HEK293 (cell line): ENCODE measurements at regions not wholly inside any gene's neighbourhood (a gene's known extent, or its start where the extent isn't known, plus 50 kb on each side); places are given as distances from the start of the nearest gene placed in this dataset.

Experiments used
- CTCF ChIA-PET: fragments of 350-600 bp; formaldehyde crosslinking; extraction: SDS; loops from one replicate; lab custom pipeline; 2021; ENCODE audit warnings: antibody characterized with exemption; lab: Yijun Ruan, JAX
- POLR2A ChIA-PET: fragments of 300-600 bp; formaldehyde crosslinking; extraction: SDS; loops from one replicate; lab custom pipeline; 2020; ENCODE audit warnings: antibody characterized with exemption, inconsistent platforms; lab: Yijun Ruan, JAX
- H3K27ac ChIP-seq: fragments of 200-500 bp; sonication (Bioruptor generic); 2 replicates; pipeline ENCODE4 v1.5.1; 2014; ENCODE audit warnings: low read depth, low read length, control low read depth, inconsistent platforms; ENCODE audit errors: extremely low read depth
- H3K36me3 ChIP-seq, 2 experiments: fragments of 200-500 bp in 1 of 2; sonication (Bioruptor generic) in 1 of 2; 1 replicate in 1 of 2; 2 replicates in 1 of 2; pipeline ENCODE4 v1.5.1; 2014 to 2017; ENCODE audit warnings: inconsistent platforms in 2 of 2, low read length in 2 of 2; ENCODE audit not compliant: control insufficient read depth in 2 of 2, insufficient read depth in 1 of 2
- H3K4me1 ChIP-seq: fragments of 200-500 bp; sonication (Bioruptor generic); 2 replicates; pipeline ENCODE4 v1.5.1; 2014; ENCODE audit warnings: mild to moderate bottlenecking, low read length, inconsistent platforms; ENCODE audit not compliant: control insufficient read depth, insufficient read depth
- H3K4me3 ChIP-seq: 2 replicates; pipeline ENCODE4 v1.5.1; 2011; ENCODE audit warnings: low read depth, mild to moderate bottlenecking, control low read depth, low read length, moderate library complexity
- H3K9me3 ChIP-seq: fragments of 200-500 bp; sonication (Bioruptor generic); 2 replicates; pipeline ENCODE4 v1.5.1; 2014; ENCODE audit warnings: low read depth, low read length, inconsistent platforms; ENCODE audit not compliant: control insufficient read depth, insufficient read depth
- GLIS1 ChIP-seq: fragments of 450-650 bp; formaldehyde crosslinking; IDR thresholded peaks from 2 replicates; pipeline ENCODE4 v1.5.1; 2016; ENCODE audit warnings: missing biosample characterization, missing genetic modification characterization
- IKZF3 ChIP-seq: fragments of 450-650 bp; IDR thresholded peaks from 2 replicates; pipeline ENCODE4 v1.5.0; 2018; ENCODE audit warnings: missing biosample characterization, mild to moderate bottlenecking, missing genetic modification characterization, moderate library complexity
- KLF16 ChIP-seq: fragments of 450-650 bp; formaldehyde crosslinking; IDR thresholded peaks from 2 replicates; pipeline ENCODE4 v1.5.1; 2017; ENCODE audit warnings: missing biosample characterization, missing genetic modification characterization
- KLF9 ChIP-seq: fragments of 450-650 bp; formaldehyde crosslinking; IDR thresholded peaks from 2 replicates; pipeline ENCODE4 v1.5.1; 2016; ENCODE audit warnings: missing biosample characterization, missing genetic modification characterization, low read depth
- TCF7L2 ChIP-seq: IDR thresholded peaks from 2 replicates; pipeline ENCODE4 v1.6.1; 2011; ENCODE audit warnings: low read depth, mild to moderate bottlenecking, inconsistent platforms, low read length, moderate library complexity, borderline replicate concordance
- YY1 ChIP-seq: fragments of 450-650 bp; formaldehyde crosslinking; IDR thresholded peaks from 2 replicates; pipeline ENCODE4 v1.5.1; 2018; ENCODE audit warnings: missing biosample characterization, missing genetic modification characterization
- ZBTB21 ChIP-seq: fragments of 450-650 bp; formaldehyde crosslinking; IDR thresholded peaks from 2 replicates; pipeline ENCODE4 v1.5.1; 2017; ENCODE audit warnings: missing biosample characterization, missing genetic modification characterization
- ZIC2 ChIP-seq: fragments of 450-650 bp; formaldehyde crosslinking; IDR thresholded peaks from 2 replicates; pipeline ENCODE4 v1.5.1; 2016; ENCODE audit warnings: missing biosample characterization, missing genetic modification characterization
- ZNF112 ChIP-seq: fragments of 450-650 bp; formaldehyde crosslinking; IDR thresholded peaks from 2 replicates; pipeline ENCODE4 v1.5.0; 2017; ENCODE audit warnings: missing biosample characterization, missing genetic modification characterization
- ZNF114 ChIP-seq: fragments of 450-650 bp; formaldehyde crosslinking; IDR thresholded peaks from 2 replicates; pipeline ENCODE4 v1.5.0; 2017; ENCODE audit warnings: missing biosample characterization, missing genetic modification characterization
- ZNF146 ChIP-seq: fragments of 450-650 bp; formaldehyde crosslinking; IDR thresholded peaks from 2 replicates; pipeline ENCODE4 v1.5.1; 2016; ENCODE audit warnings: missing biosample characterization, missing genetic modification characterization
- ZNF16 ChIP-seq: fragments of 450-650 bp; formaldehyde crosslinking; IDR thresholded peaks from 2 replicates; pipeline ENCODE4 v1.5.1; 2016; ENCODE audit warnings: low read depth, missing biosample characterization, missing genetic modification characterization
- ZNF184 ChIP-seq: fragments of 450-650 bp; IDR thresholded peaks from 2 replicates; pipeline ENCODE4 v1.5.1; 2018; ENCODE audit warnings: missing biosample characterization, mild to moderate bottlenecking, missing genetic modification characterization
- ZNF274 ChIP-seq, 2 experiments: fragments of 200-500 bp in 1 of 2; fragments of 450-650 bp in 1 of 2; sonication (Bioruptor generic) in 1 of 2; formaldehyde crosslinking in 1 of 2; IDR thresholded peaks; 2 replicates each; pipeline versions ENCODE4 v1.5.1 to v1.6.1; 2014 to 2016; ENCODE audit warnings: borderline replicate concordance in 1 of 2, inconsistent platforms in 1 of 2, low read length in 1 of 2, missing biosample characterization in 1 of 2, missing genetic modification characterization in 1 of 2
- ZNF292 ChIP-seq: fragments of 450-650 bp; formaldehyde crosslinking; IDR thresholded peaks from 2 replicates; pipeline ENCODE4 v1.5.1; 2016; ENCODE audit warnings: low read depth, missing biosample characterization, missing genetic modification characterization, borderline replicate concordance
- ZNF324 ChIP-seq: fragments of 450-650 bp; formaldehyde crosslinking; IDR thresholded peaks from 2 replicates; pipeline ENCODE4 v1.5.1; 2016; ENCODE audit warnings: missing biosample characterization, missing genetic modification characterization
- ZNF433 ChIP-seq: fragments of 450-650 bp; formaldehyde crosslinking; IDR thresholded peaks from 2 replicates; pipeline ENCODE4 v1.5.1; 2016; ENCODE audit warnings: missing biosample characterization, missing genetic modification characterization, low read depth
- ZNF514 ChIP-seq: fragments of 450-650 bp; formaldehyde crosslinking; IDR thresholded peaks from 2 replicates; pipeline ENCODE4 v1.5.1; 2016; ENCODE audit warnings: missing biosample characterization, missing genetic modification characterization
- ZNF558 ChIP-seq: fragments of 450-650 bp; formaldehyde crosslinking; IDR thresholded peaks from 2 replicates; pipeline ENCODE4 v1.5.1; 2016; ENCODE audit warnings: missing biosample characterization, missing genetic modification characterization
- ZNF660 ChIP-seq: fragments of 450-650 bp; IDR thresholded peaks from 2 replicates; pipeline ENCODE4 v1.5.1; 2018; ENCODE audit warnings: missing biosample characterization, mild to moderate bottlenecking, missing genetic modification characterization
- ZNF701 ChIP-seq: fragments of 450-650 bp; formaldehyde crosslinking; IDR thresholded peaks from 2 replicates; pipeline ENCODE4 v1.5.1; 2016; ENCODE audit warnings: missing biosample characterization, missing genetic modification characterization
- ZNF768 ChIP-seq: fragments of 450-650 bp; formaldehyde crosslinking; IDR thresholded peaks from 2 replicates; pipeline ENCODE4 v1.5.1; 2018; ENCODE audit warnings: missing biosample characterization, mild to moderate bottlenecking, missing genetic modification characterization
- ZNF791 ChIP-seq: fragments of 450-650 bp; formaldehyde crosslinking; IDR thresholded peaks from 2 replicates; pipeline ENCODE4 v1.5.1; 2016; ENCODE audit warnings: missing biosample characterization, missing genetic modification characterization
- ZXDB ChIP-seq: fragments of 450-650 bp; formaldehyde crosslinking; IDR thresholded peaks from 2 replicates; pipeline ENCODE4 v1.5.1; 2016; ENCODE audit warnings: missing biosample characterization, missing genetic modification characterization
- TF ChIP-seq, protein P1 (sequence below): fragments of 450-650 bp; formaldehyde crosslinking; IDR thresholded peaks from 2 replicates; pipeline ENCODE4 v1.5.1; 2016; ENCODE audit warnings: missing biosample characterization, missing genetic modification characterization
- TF ChIP-seq, protein P2 (sequence below): fragments of 450-650 bp; formaldehyde crosslinking; IDR thresholded peaks from 2 replicates; pipeline ENCODE4 v1.5.1; 2016; ENCODE audit warnings: missing biosample characterization, missing genetic modification characterization, borderline replicate concordance
- TF ChIP-seq, protein P3 (sequence below): fragments of 450-650 bp; formaldehyde crosslinking; IDR thresholded peaks from 2 replicates; pipeline ENCODE4 v1.5.1; 2016; ENCODE audit warnings: missing biosample characterization, missing genetic modification characterization

- no peak overlapping the region for H3K27ac ChIP-seq
- H3K4me1 ChIP-seq, result no peaks in the 10 kb centered on the region
- ChIA-PET POLR2A (no interaction called here), CTCF (no interaction called here)
- H3K36me3 ChIP-seq, result no peaks in the 10 kb centered on the region
- H3K9me3 ChIP-seq, result no peaks in the 10 kb centered on the region
- no peak overlapping the region for H3K4me3 ChIP-seq
- TF ChIP-seq KLF16 (no peak), ZNF114 (no peak), ZNF514 (tag by site-specific recombination) (no peak), ZIC2 (tag by site-specific recombination) (no peak), ZBTB21 (tag by site-specific recombination) (no peak), ZNF146 (tag by site-specific recombination) (no peak), YY1 (tag by site-specific recombination) (no peak), GLIS1 (no peak), ZXDB (tag by site-specific recombination) (no peak), ZNF292 (tag by site-specific recombination) (no peak), ZNF324 (tag by site-specific recombination) (no peak), ZNF184 (tag by site-specific recombination) (no peak), KLF9 (tag by site-specific recombination) (no peak), ZNF791 (tag by site-specific recombination) (no peak), ZNF768 (no peak)
- TF ChIP-seq, protein P1, sequence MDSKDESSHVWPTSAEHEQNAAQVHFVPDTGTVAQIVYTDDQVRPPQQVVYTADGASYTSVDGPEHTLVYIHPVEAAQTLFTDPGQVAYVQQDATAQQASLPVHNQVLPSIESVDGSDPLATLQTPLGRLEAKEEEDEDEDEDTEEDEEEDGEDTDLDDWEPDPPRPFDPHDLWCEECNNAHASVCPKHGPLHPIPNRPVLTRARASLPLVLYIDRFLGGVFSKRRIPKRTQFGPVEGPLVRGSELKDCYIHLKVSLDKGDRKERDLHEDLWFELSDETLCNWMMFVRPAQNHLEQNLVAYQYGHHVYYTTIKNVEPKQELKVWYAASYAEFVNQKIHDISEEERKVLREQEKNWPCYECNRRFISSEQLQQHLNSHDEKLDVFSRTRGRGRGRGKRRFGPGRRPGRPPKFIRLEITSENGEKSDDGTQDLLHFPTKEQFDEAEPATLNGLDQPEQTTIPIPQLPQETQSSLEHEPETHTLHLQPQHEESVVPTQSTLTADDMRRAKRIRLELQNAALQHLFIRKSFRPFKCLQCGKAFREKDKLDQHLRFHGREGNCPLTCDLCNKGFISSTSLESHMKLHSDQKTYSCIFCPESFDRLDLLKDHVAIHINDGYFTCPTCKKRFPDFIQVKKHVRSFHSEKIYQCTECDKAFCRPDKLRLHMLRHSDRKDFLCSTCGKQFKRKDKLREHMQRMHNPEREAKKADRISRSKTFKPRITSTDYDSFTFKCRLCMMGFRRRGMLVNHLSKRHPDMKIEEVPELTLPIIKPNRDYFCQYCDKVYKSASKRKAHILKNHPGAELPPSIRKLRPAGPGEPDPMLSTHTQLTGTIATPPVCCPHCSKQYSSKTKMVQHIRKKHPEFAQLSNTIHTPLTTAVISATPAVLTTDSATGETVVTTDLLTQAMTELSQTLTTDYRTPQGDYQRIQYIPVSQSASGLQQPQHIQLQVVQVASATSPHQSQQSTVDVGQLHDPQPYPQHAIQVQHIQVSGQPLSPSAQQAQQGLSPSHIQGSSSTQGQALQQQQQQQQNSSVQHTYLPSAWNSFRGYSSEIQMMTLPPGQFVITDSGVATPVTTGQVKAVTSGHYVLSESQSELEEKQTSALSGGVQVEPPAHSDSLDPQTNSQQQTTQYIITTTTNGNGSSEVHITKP (tag by site-specific recombination), result no peak
These were observed 416.8 kb upstream of the TENM4 start for GRCh38 chr11:79857377-79858214.

DNA sequence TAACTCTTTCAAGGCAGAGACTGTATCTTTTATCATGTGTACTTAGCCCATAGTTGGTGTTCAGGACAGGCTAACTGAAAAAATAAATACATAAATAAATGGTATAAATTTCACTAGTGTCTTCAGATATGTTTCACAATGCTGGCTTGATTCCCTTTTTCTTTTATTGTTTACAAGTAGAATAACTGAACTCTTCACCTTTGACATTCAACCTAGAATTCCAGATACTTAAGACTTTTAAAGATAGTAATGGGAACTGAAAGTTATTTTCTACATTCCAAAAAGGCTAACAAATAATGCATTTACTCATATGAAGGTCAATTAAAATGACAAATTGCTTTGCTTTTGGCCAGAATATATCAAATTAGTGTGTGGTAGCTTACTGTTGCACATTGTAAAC, 411.3 kb upstream of the TENM4 start:
- no peaks in the 10 kb centered on the region for H3K4me1 ChIP-seq
- H3K36me3 ChIP-seq, result no peaks in the 10 kb centered on the region
- ChIA-PET POLR2A (no interaction called here), CTCF (no interaction called here)
- no peak overlapping the region for H3K27ac ChIP-seq
- no peak overlapping the region for H3K4me3 ChIP-seq
- no peaks in the 10 kb centered on the region for H3K9me3 ChIP-seq
- TF ChIP-seq ZNF112 (tag by site-specific recombination) (no peak), ZNF558 (no peak), ZNF701 (tag by site-specific recombination) (no peak), ZNF433 (no peak), IKZF3 (tag by site-specific recombination) (no peak), ZNF274 (IDR thresholded peaks at IDR 0.05; ENCODE audit: low read length) (no peak), ZNF274 (tag by site-specific recombination; IDR thresholded peaks at IDR 0.05; ENCODE audit: borderline replicate concordance) (no peak), TCF7L2 (no peak), ZNF16 (tag by site-specific recombination) (no peak), ZNF660 (tag by site-specific recombination) (no peak)
- TF ChIP-seq, protein P2, sequence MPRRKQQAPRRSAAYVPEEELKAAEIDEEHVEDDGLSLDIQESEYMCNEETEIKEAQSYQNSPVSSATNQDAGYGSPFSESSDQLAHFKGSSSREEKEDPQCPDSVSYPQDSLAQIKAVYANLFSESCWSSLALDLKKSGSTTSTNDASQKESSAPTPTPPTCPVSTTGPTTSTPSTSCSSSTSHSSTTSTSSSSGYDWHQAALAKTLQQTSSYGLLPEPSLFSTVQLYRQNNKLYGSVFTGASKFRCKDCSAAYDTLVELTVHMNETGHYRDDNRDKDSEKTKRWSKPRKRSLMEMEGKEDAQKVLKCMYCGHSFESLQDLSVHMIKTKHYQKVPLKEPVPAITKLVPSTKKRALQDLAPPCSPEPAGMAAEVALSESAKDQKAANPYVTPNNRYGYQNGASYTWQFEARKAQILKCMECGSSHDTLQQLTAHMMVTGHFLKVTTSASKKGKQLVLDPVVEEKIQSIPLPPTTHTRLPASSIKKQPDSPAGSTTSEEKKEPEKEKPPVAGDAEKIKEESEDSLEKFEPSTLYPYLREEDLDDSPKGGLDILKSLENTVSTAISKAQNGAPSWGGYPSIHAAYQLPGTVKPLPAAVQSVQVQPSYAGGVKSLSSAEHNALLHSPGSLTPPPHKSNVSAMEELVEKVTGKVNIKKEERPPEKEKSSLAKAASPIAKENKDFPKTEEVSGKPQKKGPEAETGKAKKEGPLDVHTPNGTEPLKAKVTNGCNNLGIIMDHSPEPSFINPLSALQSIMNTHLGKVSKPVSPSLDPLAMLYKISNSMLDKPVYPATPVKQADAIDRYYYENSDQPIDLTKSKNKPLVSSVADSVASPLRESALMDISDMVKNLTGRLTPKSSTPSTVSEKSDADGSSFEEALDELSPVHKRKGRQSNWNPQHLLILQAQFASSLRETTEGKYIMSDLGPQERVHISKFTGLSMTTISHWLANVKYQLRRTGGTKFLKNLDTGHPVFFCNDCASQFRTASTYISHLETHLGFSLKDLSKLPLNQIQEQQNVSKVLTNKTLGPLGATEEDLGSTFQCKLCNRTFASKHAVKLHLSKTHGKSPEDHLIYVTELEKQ, result no peak
- TF ChIP-seq, protein P3, sequence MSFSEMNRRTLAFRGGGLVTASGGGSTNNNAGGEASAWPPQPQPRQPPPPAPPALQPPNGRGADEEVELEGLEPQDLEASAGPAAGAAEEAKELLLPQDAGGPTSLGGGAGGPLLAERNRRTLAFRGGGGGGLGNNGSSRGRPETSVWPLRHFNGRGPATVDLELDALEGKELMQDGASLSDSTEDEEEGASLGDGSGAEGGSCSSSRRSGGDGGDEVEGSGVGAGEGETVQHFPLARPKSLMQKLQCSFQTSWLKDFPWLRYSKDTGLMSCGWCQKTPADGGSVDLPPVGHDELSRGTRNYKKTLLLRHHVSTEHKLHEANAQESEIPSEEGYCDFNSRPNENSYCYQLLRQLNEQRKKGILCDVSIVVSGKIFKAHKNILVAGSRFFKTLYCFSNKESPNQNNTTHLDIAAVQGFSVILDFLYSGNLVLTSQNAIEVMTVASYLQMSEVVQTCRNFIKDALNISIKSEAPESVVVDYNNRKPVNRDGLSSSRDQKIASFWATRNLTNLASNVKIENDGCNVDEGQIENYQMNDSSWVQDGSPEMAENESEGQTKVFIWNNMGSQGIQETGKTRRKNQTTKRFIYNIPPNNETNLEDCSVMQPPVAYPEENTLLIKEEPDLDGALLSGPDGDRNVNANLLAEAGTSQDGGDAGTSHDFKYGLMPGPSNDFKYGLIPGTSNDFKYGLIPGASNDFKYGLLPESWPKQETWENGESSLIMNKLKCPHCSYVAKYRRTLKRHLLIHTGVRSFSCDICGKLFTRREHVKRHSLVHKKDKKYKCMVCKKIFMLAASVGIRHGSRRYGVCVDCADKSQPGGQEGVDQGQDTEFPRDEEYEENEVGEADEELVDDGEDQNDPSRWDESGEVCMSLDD (tag by site-specific recombination), result no peak
